ENCODE measurements at regions not wholly inside any gene's neighbourhood (a gene's known extent, or its start where the extent isn't known, plus 50 kb on each side); places are given as distances from the start of the nearest gene placed in this dataset.

- TF ChIP-seq, protein P1, sequence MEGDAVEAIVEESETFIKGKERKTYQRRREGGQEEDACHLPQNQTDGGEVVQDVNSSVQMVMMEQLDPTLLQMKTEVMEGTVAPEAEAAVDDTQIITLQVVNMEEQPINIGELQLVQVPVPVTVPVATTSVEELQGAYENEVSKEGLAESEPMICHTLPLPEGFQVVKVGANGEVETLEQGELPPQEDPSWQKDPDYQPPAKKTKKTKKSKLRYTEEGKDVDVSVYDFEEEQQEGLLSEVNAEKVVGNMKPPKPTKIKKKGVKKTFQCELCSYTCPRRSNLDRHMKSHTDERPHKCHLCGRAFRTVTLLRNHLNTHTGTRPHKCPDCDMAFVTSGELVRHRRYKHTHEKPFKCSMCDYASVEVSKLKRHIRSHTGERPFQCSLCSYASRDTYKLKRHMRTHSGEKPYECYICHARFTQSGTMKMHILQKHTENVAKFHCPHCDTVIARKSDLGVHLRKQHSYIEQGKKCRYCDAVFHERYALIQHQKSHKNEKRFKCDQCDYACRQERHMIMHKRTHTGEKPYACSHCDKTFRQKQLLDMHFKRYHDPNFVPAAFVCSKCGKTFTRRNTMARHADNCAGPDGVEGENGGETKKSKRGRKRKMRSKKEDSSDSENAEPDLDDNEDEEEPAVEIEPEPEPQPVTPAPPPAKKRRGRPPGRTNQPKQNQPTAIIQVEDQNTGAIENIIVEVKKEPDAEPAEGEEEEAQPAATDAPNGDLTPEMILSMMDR (conservative IDR thresholded peaks at IDR 0.05 in 1 of 2, IDR thresholded peaks at IDR 0.05 in 1 of 2; ENCODE audit: low read depth in 1 of 2, low read length in 2 of 2): no peak
- TF ChIP-seq EZH2 (IDR thresholded peaks at IDR 0.05; ENCODE audit: low read length, missing control alignments): no peak
Observed at GRCh38 chr12:107484941-107485340, 200.7 kb upstream of the PWP1 start.

Measured in fibroblast of lung (primary cell).